Left lung (tissue), 4 donors: ENCODE measurements at regions not wholly inside any gene's neighbourhood (a gene's known extent, or its start where the extent isn't known, plus 50 kb on each side); places are given as distances from the start of the nearest gene placed in this dataset.

Experiments used
- ATAC-seq: fragments of 200-7000 bp; cut with Tn5 transposase; one replicate; pipeline ENCODE4 v1.9.1; 2020; ENCODE audit warnings: moderate library complexity
- DNase-seq, 4 donors: peaks; one replicate each; pipeline ENCODE4 v3.0.0-alpha.2; 2013 to 2020
- H3K27ac ChIP-seq, 2 donors: fragments of 200-600 bp; sonication (generic) in 1 of 2; one replicate each; pipeline versions ENCODE4 v1.5.0 to v1.8.0; 2020 to 2021
- H3K27me3 ChIP-seq, 2 donors: fragments of 200-600 bp; sonication (generic) in 1 of 2; one replicate each; pipeline versions ENCODE4 v1.5.0 to v1.8.0; 2020 to 2021
- H3K36me3 ChIP-seq, 2 donors: fragments of 200-600 bp; sonication (generic) in 1 of 2; one replicate each; pipeline versions ENCODE4 v1.5.0 to v1.8.0; 2020 to 2021
- H3K4me1 ChIP-seq, 2 donors: fragments of 200-600 bp; one replicate each; pipeline ENCODE4 v1.8.0; 2021
- H3K4me3 ChIP-seq, 2 donors: fragments of 200-600 bp; sonication (generic) in 1 of 2; one replicate each; pipeline versions ENCODE4 v1.5.0 to v1.8.0; 2020 to 2021; ENCODE audit warnings: mild to moderate bottlenecking in 1 of 2
- H3K9me3 ChIP-seq, 2 donors: fragments of 200-600 bp; sonication (generic) in 1 of 2; one replicate each; pipeline versions ENCODE4 v1.5.0 to v1.8.0; 2020 to 2021
- intact Hi-C, 2 donors: fragments of 100-400 bp; cut with DNase I; formaldehyde crosslinking; loops; one replicate each; pipeline versions ENCODE4 v1.11.2 to v1.14.2; 2022
- TF ChIP-seq, protein P1 (sequence below), 2 donors: fragments of 200-600 bp; sonication (generic) in 1 of 2; IDR thresholded peaks; one replicate each; pipeline versions ENCODE4 v1.5.0 to v1.8.0; 2021; ENCODE audit warnings: antibody characterized with exemption in 2 of 2
- donor health status: DM: no; HTN: yes; CAD: no.
- donor health status: DM: no; HTN: no; CAD: no.

DNA sequence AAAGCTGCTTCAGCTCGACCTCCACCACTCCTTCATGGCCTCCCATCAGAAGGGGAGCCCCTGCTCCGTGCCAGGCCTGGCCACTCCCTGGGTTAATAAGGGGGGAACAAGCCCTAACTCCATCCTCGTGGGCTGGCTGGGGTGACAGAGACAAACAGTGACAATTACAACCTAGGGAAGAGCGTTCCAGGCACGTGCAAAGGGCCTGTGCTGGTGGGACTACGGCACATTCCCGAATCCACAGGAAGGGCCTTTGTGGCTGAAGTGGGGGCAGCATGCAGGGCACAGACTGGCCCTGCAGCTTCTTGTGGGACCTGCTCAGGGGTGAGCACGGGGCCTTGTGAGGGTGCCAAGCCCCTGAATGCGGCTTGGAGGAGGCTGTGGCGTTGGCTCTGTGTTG lies 157.4 kb downstream of the C9orf50 start:
- Histone ChIP-seq H3K36me3 (no peaks in the 10 kb centered on the region), H3K27ac (no peak overlapping the region), H3K27me3 (no peaks in the 10 kb centered on the region), H3K4me1 (peaks cover 43 to 46% of the 10 kb centered on the region in 2 donors), H3K9me3 (no peaks in the 10 kb centered on the region), H3K4me3 (no peak overlapping the region)
- intact Hi-C loops = no loop called here
- ATAC-seq (no peak), DNase-seq (no peak)
- TF ChIP-seq, protein P1, sequence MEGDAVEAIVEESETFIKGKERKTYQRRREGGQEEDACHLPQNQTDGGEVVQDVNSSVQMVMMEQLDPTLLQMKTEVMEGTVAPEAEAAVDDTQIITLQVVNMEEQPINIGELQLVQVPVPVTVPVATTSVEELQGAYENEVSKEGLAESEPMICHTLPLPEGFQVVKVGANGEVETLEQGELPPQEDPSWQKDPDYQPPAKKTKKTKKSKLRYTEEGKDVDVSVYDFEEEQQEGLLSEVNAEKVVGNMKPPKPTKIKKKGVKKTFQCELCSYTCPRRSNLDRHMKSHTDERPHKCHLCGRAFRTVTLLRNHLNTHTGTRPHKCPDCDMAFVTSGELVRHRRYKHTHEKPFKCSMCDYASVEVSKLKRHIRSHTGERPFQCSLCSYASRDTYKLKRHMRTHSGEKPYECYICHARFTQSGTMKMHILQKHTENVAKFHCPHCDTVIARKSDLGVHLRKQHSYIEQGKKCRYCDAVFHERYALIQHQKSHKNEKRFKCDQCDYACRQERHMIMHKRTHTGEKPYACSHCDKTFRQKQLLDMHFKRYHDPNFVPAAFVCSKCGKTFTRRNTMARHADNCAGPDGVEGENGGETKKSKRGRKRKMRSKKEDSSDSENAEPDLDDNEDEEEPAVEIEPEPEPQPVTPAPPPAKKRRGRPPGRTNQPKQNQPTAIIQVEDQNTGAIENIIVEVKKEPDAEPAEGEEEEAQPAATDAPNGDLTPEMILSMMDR (IDR thresholded peaks at IDR 0.05) = no peak

DNA sequence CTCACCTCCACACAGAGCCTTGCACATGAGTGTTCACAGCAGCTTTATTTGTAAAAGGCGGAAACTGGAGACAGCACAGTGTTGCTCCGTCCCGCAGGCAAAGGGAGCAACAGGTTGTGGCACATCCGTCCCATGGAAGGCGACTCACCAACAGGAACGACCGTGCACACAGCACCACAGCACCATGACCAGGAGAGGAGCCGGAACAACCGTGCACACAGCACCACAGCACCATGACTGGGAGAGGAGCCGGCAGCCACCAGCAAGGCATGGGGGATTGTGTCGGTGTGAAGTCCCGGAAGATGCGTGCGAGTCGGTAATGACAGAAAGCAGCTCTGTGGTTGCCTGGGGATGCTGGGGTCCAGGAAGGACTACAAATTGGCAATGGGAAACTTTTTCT lies 158.5 kb downstream of the C9orf50 start:
- DNase-seq = no peak
- H3K27me3 ChIP-seq = no peaks in the 10 kb centered on the region
- no peak overlapping the region for H3K4me3 ChIP-seq
- no peaks in the 10 kb centered on the region for H3K9me3 ChIP-seq
- no peaks in the 10 kb centered on the region for H3K36me3 ChIP-seq
- H3K4me1 ChIP-seq = peaks cover 45 to 55% of the 10 kb centered on the region in 2 donors
- TF ChIP-seq, protein P1 (IDR thresholded peaks at IDR 0.05) = no peak
- intact Hi-C loops = no loop called here
- ATAC-seq = no peak
- H3K27ac ChIP-seq = no peak overlapping the region

- H3K9me3 ChIP-seq = no peaks in the 10 kb centered on the region
- no peaks in the 10 kb centered on the region for H3K36me3 ChIP-seq
- H3K4me3 ChIP-seq = peak overlapping the region; percentile 24 to 39
- intact Hi-C loops = no loop called here
- H3K4me1 ChIP-seq = peaks cover 43 to 53% of the 10 kb centered on the region in 2 donors
- peak; percentile 90 for ATAC-seq
- H3K27ac ChIP-seq = peak overlapping the region; percentile 100
- peak; percentile 98 to 100 (median 98) for DNase-seq
- no peaks in the 10 kb centered on the region for H3K27me3 ChIP-seq
- TF ChIP-seq, protein P1 (IDR thresholded peaks at IDR 0.05) = peak in 1 of 2 donors; percentile 15
Measured at GRCh38 chr9:129460323-129461261, 160.3 kb downstream of the C9orf50 start.

- Histone ChIP-seq H3K4me1 (peaks cover 35 to 44% of the 10 kb centered on the region in 2 donors), H3K4me3 (peak overlapping the region in 1 of 2 donors; percentile 17), H3K27ac (peak overlapping the region; percentile 60 to 100), H3K36me3 (no peaks in the 10 kb centered on the region), H3K27me3 (no peaks in the 10 kb centered on the region), H3K9me3 (no peaks in the 10 kb centered on the region)
- intact Hi-C loops = no loop called here
- ATAC-seq (peak; percentile 7), DNase-seq (peak in 1 of 4 donors; percentile 84)
- TF ChIP-seq, protein P1 (IDR thresholded peaks at IDR 0.05) = no peak
Measured at GRCh38 chr9:129459547-129460322, 161.2 kb downstream of the C9orf50 start.
